D721Med (cell line): ENCODE measurements at regions not wholly inside any gene's neighbourhood (a gene's known extent, or its start where the extent isn't known, plus 50 kb on each side); places are given as distances from the start of the nearest gene placed in this dataset.
"Not testable (repeated sequence)": the region's sequence is repeated elsewhere in the genome, so short reads cannot be mapped to it uniquely, and the experiment has no call there.

Source experiments
- DNase-seq: peaks from one replicate; pipeline ENCODE4 v3.0.0; 2011; ENCODE audit warnings: low spot score; ENCODE audit not compliant: insufficient read length
- FAIRE-seq: peaks from 2 replicates; lab custom pipeline; 2011; peaks lifted over from hg19 to GRCh38; lab: Jason Lieb, UNC
- CTCF ChIP-seq: IDR thresholded peaks from 2 replicates; pipeline ENCODE4 v1.5.1; 2012; ENCODE audit warnings: mild to moderate bottlenecking, control low read depth; ENCODE audit not compliant: insufficient read depth; ENCODE audit errors: missing control alignments

DNA sequence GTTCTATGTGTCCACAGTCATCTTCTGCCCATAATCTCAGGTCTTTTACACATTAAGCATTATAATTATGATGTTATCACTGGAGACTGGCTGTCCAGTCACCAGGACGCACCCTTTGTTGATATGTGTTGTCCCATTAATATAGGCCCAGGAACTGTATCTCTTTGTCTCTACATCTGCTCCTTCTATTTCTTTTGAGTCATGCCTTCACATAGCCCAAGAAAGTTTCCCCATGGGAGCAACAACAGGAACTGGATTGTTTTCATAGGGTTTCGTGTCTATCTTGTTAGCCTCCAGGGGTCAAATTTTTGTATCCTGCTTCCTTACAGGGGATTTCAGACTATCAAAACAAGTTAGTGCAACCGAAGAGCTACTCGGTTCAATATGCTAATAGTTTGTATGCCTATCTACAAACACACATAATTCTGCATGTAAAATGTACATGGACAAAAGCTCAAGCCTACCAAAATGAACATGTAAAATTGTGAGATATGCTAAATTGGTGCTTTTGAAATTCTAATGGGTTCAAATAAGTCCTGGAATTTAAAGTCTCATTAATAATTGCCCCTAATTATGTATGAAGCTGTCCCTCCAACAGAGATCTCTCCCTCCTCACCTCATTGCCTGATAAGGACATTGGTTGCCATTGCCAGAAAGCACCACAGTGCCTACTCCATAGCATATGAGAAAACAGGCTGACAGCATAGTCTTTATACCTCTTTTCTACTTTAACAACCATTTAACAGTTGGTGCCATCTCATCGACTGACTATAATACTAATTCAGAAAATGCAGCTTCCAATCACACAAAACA lies 99.8 kb upstream of the DIO2 start:
- FAIRE-seq (no peak), DNase-seq (no peak)
- no peak for TF ChIP-seq CTCF

- FAIRE-seq (no peak), DNase-seq (no peak)
- no peak for TF ChIP-seq CTCF
Observed at GRCh38 chr14:80304125-80304766, 92.9 kb upstream of the DIO2 start.

DNA sequence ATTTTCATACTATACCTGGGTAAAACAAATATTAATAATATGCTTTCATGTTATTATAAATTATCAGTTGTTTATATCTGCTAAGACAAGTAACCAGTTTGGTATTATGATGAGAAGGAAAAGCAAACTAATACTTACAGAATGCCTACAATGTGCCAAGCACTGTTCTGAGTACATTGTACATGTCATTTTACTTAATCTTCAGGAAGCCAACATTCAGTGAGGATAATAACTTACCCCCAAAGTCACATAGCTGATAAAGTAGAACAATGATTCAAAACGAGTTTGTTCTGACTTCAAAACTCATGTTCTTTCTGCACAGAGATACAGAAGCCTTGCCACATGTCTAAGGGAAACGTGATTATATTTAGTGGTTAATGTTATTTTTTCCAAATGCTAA lies 89.0 kb upstream of the DIO2 start:
- TF ChIP-seq CTCF = no peak
- FAIRE-seq (no peak), DNase-seq (no peak)

- no peak for FAIRE-seq
- DNase-seq = no peak
- TF ChIP-seq CTCF = no peak
Observed at GRCh38 chr14:80298491-80299017, 87.2 kb upstream of the DIO2 start.

- TF ChIP-seq CTCF = no peak
- DNase-seq (no peak), FAIRE-seq (no peak)
Observed at GRCh38 chr14:80291101-80291500, 79.8 kb upstream of the DIO2 start.

- not testable (repeated sequence) for FAIRE-seq, DNase-seq
Observed at GRCh38 chr14:80286744-80287143, 75.4 kb upstream of the DIO2 start.

GRCh38 chr14:80278293-80279023 lies 67.2 kb upstream of the DIO2 start:
- TF ChIP-seq CTCF = no peak
- FAIRE-seq (no peak), DNase-seq (no peak)
